Activated naive CD4-positive, alpha-beta T cell treated with anti-CD3 and anti-CD28 coated beads, Interleukin-2, amount 10 ng/mL, durations not matched to agents 7 days and 5 days (primary cell): ENCODE measurements at regions not wholly inside any gene's neighbourhood (a gene's known extent, or its start where the extent isn't known, plus 50 kb on each side); places are given as distances from the start of the nearest gene placed in this dataset.

ENCODE experiments used
- CTCF ChIA-PET: fragments of 350-600 bp; sonication (Branson Sonifier 250); formaldehyde crosslinking; loops from one replicate; lab custom pipeline; 2021; ENCODE audit warnings: antibody characterized with exemption; lab: Charles Lee
- DNase-seq: peaks from one replicate; pipeline ENCODE4 v3.0.0-alpha.2; 2020
- H3K27ac Mint-ChIP-seq: one replicate; pipeline ENCODE4 v1.8.0; 2021; ENCODE audit warnings: mild to moderate bottlenecking, moderate library complexity, mixed read lengths
- H3K27me3 Mint-ChIP-seq: one replicate; pipeline ENCODE4 v1.8.0; 2021; ENCODE audit warnings: mild to moderate bottlenecking, mixed read lengths
- H3K36me3 Mint-ChIP-seq: one replicate; pipeline ENCODE4 v1.8.0; 2021; ENCODE audit warnings: mixed read lengths
- H3K4me1 Mint-ChIP-seq: one replicate; pipeline ENCODE4 v1.8.0; 2021; ENCODE audit warnings: mixed read lengths
- H3K4me3 Mint-ChIP-seq: one replicate; pipeline ENCODE4 v1.8.0; 2021; ENCODE audit warnings: mild to moderate bottlenecking, moderate library complexity, mixed read lengths
- H3K9me3 Mint-ChIP-seq: one replicate; pipeline ENCODE4 v1.8.0; 2021; ENCODE audit warnings: mixed read lengths

DNA sequence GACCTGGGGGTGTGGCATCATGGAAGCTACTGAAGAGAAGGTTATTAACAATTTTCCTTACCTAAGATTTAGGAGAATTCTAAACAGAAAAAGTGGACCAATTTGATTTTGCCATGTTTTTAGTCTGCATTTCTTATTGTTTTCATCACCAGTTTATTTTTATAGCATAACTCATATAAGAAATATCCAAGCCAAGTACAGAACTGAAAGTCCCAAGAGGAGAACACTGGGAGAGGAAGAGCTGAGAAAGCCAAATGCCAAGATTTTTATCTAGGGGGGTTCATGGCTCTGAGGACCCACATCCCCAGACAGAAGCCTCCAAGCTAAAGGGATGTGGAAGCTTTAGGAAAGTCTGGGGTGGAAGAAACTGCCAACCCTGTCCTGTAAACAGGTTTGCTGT is 109.4 kb upstream of the DUSP10 start:
- no peak overlapping the region for H3K27ac Mint-ChIP-seq
- no peak for DNase-seq

GRCh38 chr1:221850470-221851187 is 108.7 kb upstream of the DUSP10 start:
- DNase-seq = no peak
- no peaks in the 10 kb centered on the region for H3K4me1 Mint-ChIP-seq
- H3K9me3 Mint-ChIP-seq = peaks cover 2% of the 10 kb centered on the region
- no peaks in the 10 kb centered on the region for H3K27me3 Mint-ChIP-seq
- no peak overlapping the region for H3K4me3 Mint-ChIP-seq
- no peaks in the 10 kb centered on the region for H3K36me3 Mint-ChIP-seq
- CTCF ChIA-PET = no interaction called here
- no peak overlapping the region for H3K27ac Mint-ChIP-seq

More for the DNA sequence above, 109.4 kb upstream of the DUSP10 start:
- no peak overlapping the region for H3K4me3 Mint-ChIP-seq
- no peaks in the 10 kb centered on the region for H3K4me1 Mint-ChIP-seq
- H3K27me3 Mint-ChIP-seq = no peaks in the 10 kb centered on the region
- peaks cover 2% of the 10 kb centered on the region for H3K9me3 Mint-ChIP-seq
- CTCF ChIA-PET = no interaction called here
- no peaks in the 10 kb centered on the region for H3K36me3 Mint-ChIP-seq

DNA sequence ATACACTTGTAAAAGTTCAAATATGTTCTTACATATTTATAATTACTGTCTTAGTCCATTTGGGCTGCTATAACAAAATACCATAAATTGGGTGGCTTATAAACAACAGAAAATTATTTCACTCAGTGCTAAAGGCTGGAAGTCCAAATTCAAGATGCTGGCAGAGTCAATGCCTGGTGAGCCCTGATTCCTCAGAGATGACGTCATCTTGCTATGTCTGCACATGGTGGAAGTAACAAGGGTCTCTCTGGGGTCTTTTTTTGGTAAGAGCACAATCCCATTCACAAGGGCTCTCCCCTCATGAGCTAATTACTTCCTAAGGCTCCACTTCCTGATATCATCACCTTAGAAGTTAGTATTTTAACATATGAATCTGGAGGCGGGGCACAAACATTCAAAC is 108.0 kb upstream of the DUSP10 start:
- H3K27ac Mint-ChIP-seq = no peak overlapping the region
- H3K4me3 Mint-ChIP-seq = no peak overlapping the region
- H3K4me1 Mint-ChIP-seq = no peaks in the 10 kb centered on the region
- no peaks in the 10 kb centered on the region for H3K27me3 Mint-ChIP-seq
- no peak for DNase-seq
- CTCF ChIA-PET = no interaction called here
- no peaks in the 10 kb centered on the region for H3K36me3 Mint-ChIP-seq
- peaks cover 2% of the 10 kb centered on the region for H3K9me3 Mint-ChIP-seq

- Mint-ChIP-seq H3K27ac (no peak overlapping the region), H3K9me3 (peaks cover 2% of the 10 kb centered on the region), H3K4me3 (no peak overlapping the region), H3K27me3 (no peaks in the 10 kb centered on the region), H3K4me1 (no peaks in the 10 kb centered on the region), H3K36me3 (no peaks in the 10 kb centered on the region)
- CTCF ChIA-PET = no interaction called here
- DNase-seq = no peak
These were observed 107.2 kb upstream of the DUSP10 start for GRCh38 chr1:221849110-221849509.

GRCh38 chr1:221847676-221848075 is 105.8 kb upstream of the DUSP10 start:
- H3K9me3 Mint-ChIP-seq = peaks cover 2% of the 10 kb centered on the region
- DNase-seq = no peak
- H3K4me3 Mint-ChIP-seq = no peak overlapping the region
- no peak overlapping the region for H3K27ac Mint-ChIP-seq
- H3K27me3 Mint-ChIP-seq = no peaks in the 10 kb centered on the region
- H3K36me3 Mint-ChIP-seq = no peaks in the 10 kb centered on the region
- CTCF ChIA-PET = no interaction called here
- no peaks in the 10 kb centered on the region for H3K4me1 Mint-ChIP-seq

- Mint-ChIP-seq H3K9me3 (peaks cover 2% of the 10 kb centered on the region), H3K4me1 (peaks cover 12% of the 10 kb centered on the region), H3K27ac (no peak overlapping the region), H3K27me3 (no peaks in the 10 kb centered on the region), H3K36me3 (no peaks in the 10 kb centered on the region), H3K4me3 (no peak overlapping the region)
- CTCF ChIA-PET = interaction anchor here (0.9 kb wide), 1 partner anchor 104 kb away, joined by 4 read pairs; the partner anchor contains the start of gene DUSP10
- no peak for DNase-seq
These were observed 103.9 kb upstream of the DUSP10 start for GRCh38 chr1:221845650-221846371.

DNA sequence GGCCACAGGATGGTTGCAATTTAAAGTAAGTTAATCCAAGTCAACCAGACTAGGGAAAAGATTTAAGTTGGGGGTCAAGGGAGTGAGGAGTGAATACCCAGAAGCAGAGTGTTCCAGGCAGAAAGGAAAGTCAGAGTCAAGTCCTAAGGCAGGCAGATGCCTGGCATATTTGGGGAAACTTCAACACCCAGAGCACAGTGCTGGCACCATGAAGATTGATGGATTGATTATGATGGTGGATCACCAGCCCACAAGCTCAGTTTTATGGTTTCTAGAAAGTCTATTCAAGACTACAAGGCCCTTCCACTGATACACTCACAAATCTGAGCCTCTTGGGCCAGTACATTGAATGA is 100.1 kb upstream of the DUSP10 start:
- no peaks in the 10 kb centered on the region for H3K27me3 Mint-ChIP-seq
- no peaks in the 10 kb centered on the region for H3K36me3 Mint-ChIP-seq
- CTCF ChIA-PET = interaction anchor here (1.5 kb wide), 1 partner anchor 102 kb away, joined by 3 read pairs; no protein-coding TSS in a partner anchor
- peaks cover 46% of the 10 kb centered on the region for H3K4me1 Mint-ChIP-seq
- peaks cover 2% of the 10 kb centered on the region for H3K9me3 Mint-ChIP-seq
- H3K4me3 Mint-ChIP-seq = no peak overlapping the region
- no peak overlapping the region for H3K27ac Mint-ChIP-seq
- DNase-seq = no peak

DNA sequence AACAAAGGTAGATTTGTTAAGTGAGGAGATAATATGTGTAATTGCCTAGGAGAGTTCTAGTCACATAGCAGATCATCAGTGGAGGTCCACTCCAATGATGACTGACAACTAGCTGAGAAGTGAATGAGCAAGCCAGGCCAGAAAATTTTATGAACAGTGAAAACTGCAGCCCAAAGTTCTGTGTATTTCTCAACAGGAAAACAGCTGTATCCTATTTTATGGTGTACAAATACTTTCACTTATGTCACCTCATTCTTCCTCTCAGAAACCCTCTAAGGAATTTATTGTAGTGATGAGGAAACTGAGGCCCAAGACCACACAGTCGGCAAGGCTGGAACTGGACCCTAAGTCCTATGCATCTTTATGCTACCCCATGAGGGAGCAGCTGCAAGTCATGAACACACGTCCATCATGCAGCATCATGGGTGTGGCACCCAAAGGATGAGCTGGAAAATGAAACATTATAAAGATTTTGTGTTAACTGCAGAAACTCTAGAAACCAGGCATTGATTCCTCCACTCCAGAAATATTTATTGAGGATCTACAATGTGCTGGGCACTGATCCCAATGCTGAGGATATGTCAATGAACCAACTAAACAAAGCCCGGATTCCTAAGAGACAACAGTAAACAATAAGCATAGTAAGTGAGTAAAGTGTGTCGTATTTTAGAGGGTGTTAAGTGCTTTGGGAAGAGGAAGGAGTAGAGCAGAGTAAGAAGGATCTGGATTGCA is 99.5 kb upstream of the DUSP10 start:
- H3K4me3 Mint-ChIP-seq = no peak overlapping the region
- CTCF ChIA-PET = interaction anchor here (1.5 kb wide), 1 partner anchor 101 kb away, joined by 3 read pairs; no protein-coding TSS in a partner anchor
- H3K9me3 Mint-ChIP-seq = peaks cover 2% of the 10 kb centered on the region
- DNase-seq = no peak
- H3K27ac Mint-ChIP-seq = no peak overlapping the region
- no peaks in the 10 kb centered on the region for H3K27me3 Mint-ChIP-seq
- peaks cover 51% of the 10 kb centered on the region for H3K4me1 Mint-ChIP-seq
- H3K36me3 Mint-ChIP-seq = no peaks in the 10 kb centered on the region

- H3K36me3 Mint-ChIP-seq = no peaks in the 10 kb centered on the region
- peaks cover 2% of the 10 kb centered on the region for H3K9me3 Mint-ChIP-seq
- H3K27me3 Mint-ChIP-seq = peaks cover 7% of the 10 kb centered on the region
- H3K27ac Mint-ChIP-seq = no peak overlapping the region
- peaks cover 54% of the 10 kb centered on the region for H3K4me1 Mint-ChIP-seq
- H3K4me3 Mint-ChIP-seq = no peak overlapping the region
- CTCF ChIA-PET = interaction anchor here (1.5 kb wide), 1 partner anchor 101 kb away, joined by 3 read pairs; no protein-coding TSS in a partner anchor
- no peak for DNase-seq
These were observed 98.8 kb upstream of the DUSP10 start for GRCh38 chr1:221840511-221841243.

DNA sequence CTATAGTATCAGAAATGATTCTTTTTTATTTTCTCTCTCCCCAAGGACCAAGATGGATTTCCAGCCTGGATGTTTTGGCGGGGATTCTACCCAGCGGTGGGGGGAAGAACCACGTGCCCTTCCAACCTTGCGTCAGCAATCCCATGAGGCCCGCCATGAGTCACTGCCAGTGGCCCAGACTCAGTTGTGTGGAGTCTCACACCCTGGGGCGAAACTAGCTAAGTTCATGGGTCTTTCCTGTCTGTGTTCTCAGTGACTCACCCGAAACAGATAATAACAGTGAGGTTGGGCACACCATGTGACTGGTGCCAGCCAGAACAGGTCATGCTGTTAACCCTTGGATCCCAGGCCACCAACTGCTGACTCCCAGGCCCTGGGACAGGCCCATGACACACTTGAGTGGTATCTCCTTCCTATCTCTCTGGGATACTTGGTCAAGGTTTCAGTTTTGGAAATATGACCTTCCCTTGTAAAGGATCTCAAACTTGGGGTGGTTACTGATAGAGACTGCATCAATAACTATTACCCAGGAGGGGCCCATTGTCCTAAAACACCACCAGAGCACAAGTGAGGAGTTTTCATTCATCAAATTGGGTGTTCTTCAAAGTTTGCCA is 98.0 kb upstream of the DUSP10 start:
- peak overlapping the region; percentile 58 for H3K27ac Mint-ChIP-seq
- peaks cover 2% of the 10 kb centered on the region for H3K9me3 Mint-ChIP-seq
- DNase-seq = peak; percentile 59
- CTCF ChIA-PET = interaction anchor here (1.1 kb wide), 1 partner anchor 15 kb away, joined by 3 read pairs; no protein-coding TSS in a partner anchor
- H3K27me3 Mint-ChIP-seq = peaks cover 7% of the 10 kb centered on the region
- H3K4me1 Mint-ChIP-seq = peaks cover 59% of the 10 kb centered on the region
- no peak overlapping the region for H3K4me3 Mint-ChIP-seq
- no peaks in the 10 kb centered on the region for H3K36me3 Mint-ChIP-seq

DNA sequence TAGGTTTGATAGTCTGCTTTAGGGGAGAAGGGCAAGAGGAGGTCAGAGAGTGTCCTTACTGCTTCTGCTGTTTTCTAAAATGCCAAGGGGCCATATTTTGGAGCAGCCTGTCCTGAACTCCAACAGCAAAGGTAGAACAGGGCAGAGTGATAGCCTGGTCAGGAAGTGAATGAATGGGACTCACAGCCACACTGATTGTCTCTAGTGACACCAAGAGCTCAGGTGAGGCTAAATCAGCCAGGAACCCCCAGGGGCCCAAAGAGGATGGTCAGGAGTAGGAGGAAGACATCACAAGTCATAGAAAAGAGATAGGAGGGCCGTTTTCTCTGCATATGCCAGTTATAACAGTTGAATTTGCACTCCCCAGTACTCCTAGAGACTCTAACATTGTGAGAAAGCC is 97.4 kb upstream of the DUSP10 start:
- CTCF ChIA-PET = interaction anchor here (1.1 kb wide), 2 partner anchors 15 to 62 kb away, joined by 3 read pairs; no protein-coding TSS in a partner anchor
- H3K4me3 Mint-ChIP-seq = no peak overlapping the region

GRCh38 chr1:221837896-221838295 is 96.0 kb upstream of the DUSP10 start:
- Mint-ChIP-seq H3K4me1 (peaks cover 73% of the 10 kb centered on the region), H3K4me3 (peak overlapping the region; percentile 4), H3K27ac (peak overlapping the region; percentile 73), H3K27me3 (peaks cover 7% of the 10 kb centered on the region), H3K36me3 (no peaks in the 10 kb centered on the region), H3K9me3 (peaks cover 2% of the 10 kb centered on the region)
- CTCF ChIA-PET = interaction anchor here (0.8 to 2.1 kb wide), 4 partner anchors 8 to 112 kb away, joined by 3 to 12 read pairs (median 4); partner anchors contain the start of gene DUSP10
- peak; percentile 69 for DNase-seq

More for the DNA sequence above, 97.4 kb upstream of the DUSP10 start:
- peaks cover 2% of the 10 kb centered on the region for H3K9me3 Mint-ChIP-seq
- H3K4me1 Mint-ChIP-seq = peaks cover 64% of the 10 kb centered on the region
- peak overlapping the region; percentile 58 for H3K27ac Mint-ChIP-seq
- H3K27me3 Mint-ChIP-seq = peaks cover 7% of the 10 kb centered on the region
- DNase-seq = no peak
- H3K36me3 Mint-ChIP-seq = no peaks in the 10 kb centered on the region
